ENCODE measurements at regions not wholly inside any gene's neighbourhood (a gene's known extent, or its start where the extent isn't known, plus 50 kb on each side); places are given as distances from the start of the nearest gene placed in this dataset.
"Not testable (repeated sequence)": the region's sequence is repeated elsewhere in the genome, so short reads cannot be mapped to it uniquely, and the experiment has no call there.

GRCh38 chr11:110358336-110358735, 61.9 kb upstream of the RDX start:
- no peaks in the 10 kb centered on the region for H3K27me3 ChIP-seq (ENCODE audit: insufficient read depth, low read depth, severe bottlenecking)
- no peaks in the 10 kb centered on the region for H3K36me3 ChIP-seq
- TF ChIP-seq, protein P1, sequence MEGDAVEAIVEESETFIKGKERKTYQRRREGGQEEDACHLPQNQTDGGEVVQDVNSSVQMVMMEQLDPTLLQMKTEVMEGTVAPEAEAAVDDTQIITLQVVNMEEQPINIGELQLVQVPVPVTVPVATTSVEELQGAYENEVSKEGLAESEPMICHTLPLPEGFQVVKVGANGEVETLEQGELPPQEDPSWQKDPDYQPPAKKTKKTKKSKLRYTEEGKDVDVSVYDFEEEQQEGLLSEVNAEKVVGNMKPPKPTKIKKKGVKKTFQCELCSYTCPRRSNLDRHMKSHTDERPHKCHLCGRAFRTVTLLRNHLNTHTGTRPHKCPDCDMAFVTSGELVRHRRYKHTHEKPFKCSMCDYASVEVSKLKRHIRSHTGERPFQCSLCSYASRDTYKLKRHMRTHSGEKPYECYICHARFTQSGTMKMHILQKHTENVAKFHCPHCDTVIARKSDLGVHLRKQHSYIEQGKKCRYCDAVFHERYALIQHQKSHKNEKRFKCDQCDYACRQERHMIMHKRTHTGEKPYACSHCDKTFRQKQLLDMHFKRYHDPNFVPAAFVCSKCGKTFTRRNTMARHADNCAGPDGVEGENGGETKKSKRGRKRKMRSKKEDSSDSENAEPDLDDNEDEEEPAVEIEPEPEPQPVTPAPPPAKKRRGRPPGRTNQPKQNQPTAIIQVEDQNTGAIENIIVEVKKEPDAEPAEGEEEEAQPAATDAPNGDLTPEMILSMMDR (IDR thresholded peaks at IDR 0.05; ENCODE audit: low read depth, low read length), result no peak
- no peak for DNase-seq
- no peak overlapping the region for H3K4me3 ChIP-seq (ENCODE audit: low read depth, low read length)
- no peak overlapping the region for H3K27ac ChIP-seq
- no peaks in the 10 kb centered on the region for H3K9me3 ChIP-seq (ENCODE audit: severe bottlenecking)

DNA sequence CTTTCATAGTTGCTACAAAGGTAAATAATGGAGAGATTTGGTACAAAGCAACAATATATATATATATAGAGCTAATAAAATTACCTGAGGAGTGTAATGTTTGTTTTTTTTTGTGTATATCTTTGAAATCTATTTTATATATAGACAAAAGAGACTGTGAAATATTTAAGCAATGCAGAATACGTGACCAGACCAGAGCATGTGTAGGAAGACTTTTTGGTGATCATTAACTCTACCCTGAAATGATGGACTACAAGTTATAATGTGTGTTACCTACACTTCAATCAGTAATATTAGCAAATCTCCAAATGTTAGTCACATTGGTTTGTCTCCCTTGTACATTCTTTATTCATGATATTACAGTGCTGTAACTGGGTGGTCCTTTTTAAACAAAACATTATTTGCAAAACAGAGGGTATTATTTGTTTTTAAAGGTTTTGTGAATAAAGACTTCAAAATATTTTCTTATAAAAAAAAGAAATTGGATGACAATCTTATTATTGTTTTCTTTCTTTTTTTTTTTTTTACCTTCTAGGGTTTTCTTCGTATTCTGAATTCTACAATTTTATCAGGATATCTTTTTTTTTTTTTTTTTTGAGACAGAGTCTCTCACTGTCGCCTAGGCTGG, 64.5 kb upstream of the RDX start:
- H3K9me3 ChIP-seq (ENCODE audit: severe bottlenecking); H3K36me3 ChIP-seq; H3K27ac ChIP-seq; H3K27me3 ChIP-seq (ENCODE audit: insufficient read depth, low read depth, severe bottlenecking); H3K4me3 ChIP-seq (ENCODE audit: low read depth, low read length); DNase-seq: not testable (repeated sequence)

GRCh38 chr11:110362971-110363509, 66.6 kb upstream of the RDX start:
- no peak for DNase-seq
- Histone ChIP-seq H3K36me3 (no peaks in the 10 kb centered on the region), H3K4me3 (ENCODE audit: low read depth, low read length) (no peak overlapping the region), H3K27ac (no peak overlapping the region), H3K9me3 (ENCODE audit: severe bottlenecking) (no peaks in the 10 kb centered on the region), H3K27me3 (ENCODE audit: insufficient read depth, low read depth, severe bottlenecking) (no peaks in the 10 kb centered on the region)
- TF ChIP-seq, protein P1 (IDR thresholded peaks at IDR 0.05; ENCODE audit: low read depth, low read length), result no peak

DNA sequence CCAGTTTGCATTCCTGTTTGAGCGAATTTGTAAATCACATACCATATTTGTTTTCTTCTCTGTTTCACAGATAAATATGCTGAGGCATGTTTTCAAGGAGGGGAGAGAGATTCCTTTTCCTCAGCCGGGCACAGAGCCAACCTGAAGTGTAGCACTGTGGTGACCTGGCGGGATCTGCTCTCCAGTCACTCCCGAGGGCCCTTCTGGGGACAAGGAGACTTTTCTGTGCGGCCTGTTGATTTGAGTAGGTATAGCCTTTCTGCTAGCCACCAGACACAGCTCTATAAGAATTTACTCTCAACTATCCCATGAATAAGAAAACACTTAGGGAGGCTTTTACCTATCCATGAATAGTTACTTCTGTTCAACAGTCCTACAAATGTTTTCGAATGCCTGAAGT, 63.5 kb upstream of the FDX1 start:
- TF ChIP-seq, protein P1 (IDR thresholded peaks at IDR 0.05; ENCODE audit: low read depth, low read length), result no peak
- DNase-seq, result no peak
- no peaks in the 10 kb centered on the region for H3K9me3 ChIP-seq (ENCODE audit: severe bottlenecking)
- H3K27me3 ChIP-seq (ENCODE audit: insufficient read depth, low read depth, severe bottlenecking), result no peaks in the 10 kb centered on the region
- no peak overlapping the region for H3K4me3 ChIP-seq (ENCODE audit: low read depth, low read length)
- H3K27ac ChIP-seq, result no peak overlapping the region
- H3K36me3 ChIP-seq, result no peaks in the 10 kb centered on the region

- Histone ChIP-seq H3K9me3 (ENCODE audit: severe bottlenecking) (no peaks in the 10 kb centered on the region), H3K36me3 (no peaks in the 10 kb centered on the region), H3K27me3 (ENCODE audit: insufficient read depth, low read depth, severe bottlenecking) (no peaks in the 10 kb centered on the region), H3K27ac (no peak overlapping the region), H3K4me3 (ENCODE audit: low read depth, low read length) (no peak overlapping the region)
- no peak for DNase-seq
- TF ChIP-seq, protein P1 (IDR thresholded peaks at IDR 0.05; ENCODE audit: low read depth, low read length), result no peak
These were observed 62.2 kb upstream of the FDX1 start for GRCh38 chr11:110367571-110367970.

DNA sequence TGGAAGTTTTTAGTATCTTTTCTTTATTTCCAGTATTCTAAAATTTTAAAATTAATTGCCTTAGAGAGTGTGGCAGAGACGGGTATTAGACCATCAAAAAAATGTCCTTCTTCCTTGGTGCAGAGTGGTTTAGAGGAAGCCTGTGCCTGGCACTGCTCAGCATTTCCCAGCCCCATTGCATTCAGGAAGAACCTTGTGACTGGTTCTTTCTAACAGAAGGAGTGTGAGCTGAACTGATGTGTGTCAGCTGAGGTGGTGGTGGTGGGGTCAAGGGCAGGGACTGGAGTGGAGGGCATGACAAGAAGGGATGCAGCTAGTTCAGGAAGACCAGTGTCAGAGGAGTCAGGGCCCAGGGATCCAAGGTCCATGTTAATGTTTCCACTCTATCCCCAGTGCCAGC, 58.7 kb upstream of the FDX1 start:
- TF ChIP-seq, protein P1 (IDR thresholded peaks at IDR 0.05; ENCODE audit: low read depth, low read length), result no peak
- H3K4me3 ChIP-seq (ENCODE audit: low read depth, low read length), result no peak overlapping the region
- H3K27me3 ChIP-seq (ENCODE audit: insufficient read depth, low read depth, severe bottlenecking), result no peaks in the 10 kb centered on the region
- no peaks in the 10 kb centered on the region for H3K9me3 ChIP-seq (ENCODE audit: severe bottlenecking)
- no peaks in the 10 kb centered on the region for H3K36me3 ChIP-seq
- DNase-seq, result no peak
- no peak overlapping the region for H3K27ac ChIP-seq
